ENCODE measurements at regions not wholly inside any gene's neighbourhood (a gene's known extent, or its start where the extent isn't known, plus 50 kb on each side); places are given as distances from the start of the nearest gene placed in this dataset.

DNA sequence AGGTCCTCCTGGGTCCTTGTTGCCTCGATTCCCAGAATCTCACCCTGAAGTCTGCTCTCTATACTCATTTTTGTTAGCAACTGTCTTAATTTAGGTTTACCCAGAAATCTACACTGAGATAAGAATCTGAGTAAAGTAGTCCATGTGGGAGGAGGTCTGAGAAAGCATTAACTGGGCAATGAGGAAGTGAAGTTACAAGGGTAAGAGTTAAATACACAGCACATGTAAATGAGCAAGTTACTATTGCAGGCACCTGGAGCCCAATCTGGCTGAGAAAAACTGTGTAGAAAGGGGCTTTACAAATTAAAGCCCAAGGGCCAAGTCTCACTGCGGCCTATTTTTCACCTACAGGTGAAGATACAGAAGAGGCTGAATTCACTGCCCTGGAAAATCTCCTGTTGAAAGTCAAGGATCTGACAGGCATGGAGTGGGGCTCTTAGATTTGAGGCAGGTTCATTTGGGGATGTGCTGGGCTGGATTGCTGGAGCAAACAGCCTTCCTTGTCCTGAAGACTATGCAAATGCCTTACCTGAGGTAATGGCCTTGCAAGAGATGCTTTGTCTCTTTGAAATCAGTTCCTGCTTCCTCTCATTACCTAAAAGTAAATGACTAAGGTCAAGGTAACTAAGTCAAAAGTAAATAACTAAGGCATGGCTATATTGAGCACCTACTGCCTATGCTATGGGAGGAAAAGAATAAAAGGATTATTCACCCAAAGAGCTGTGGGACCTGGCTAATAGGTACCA is 84.4 kb upstream of the DYNAP start:
- TF ChIP-seq, protein P1, sequence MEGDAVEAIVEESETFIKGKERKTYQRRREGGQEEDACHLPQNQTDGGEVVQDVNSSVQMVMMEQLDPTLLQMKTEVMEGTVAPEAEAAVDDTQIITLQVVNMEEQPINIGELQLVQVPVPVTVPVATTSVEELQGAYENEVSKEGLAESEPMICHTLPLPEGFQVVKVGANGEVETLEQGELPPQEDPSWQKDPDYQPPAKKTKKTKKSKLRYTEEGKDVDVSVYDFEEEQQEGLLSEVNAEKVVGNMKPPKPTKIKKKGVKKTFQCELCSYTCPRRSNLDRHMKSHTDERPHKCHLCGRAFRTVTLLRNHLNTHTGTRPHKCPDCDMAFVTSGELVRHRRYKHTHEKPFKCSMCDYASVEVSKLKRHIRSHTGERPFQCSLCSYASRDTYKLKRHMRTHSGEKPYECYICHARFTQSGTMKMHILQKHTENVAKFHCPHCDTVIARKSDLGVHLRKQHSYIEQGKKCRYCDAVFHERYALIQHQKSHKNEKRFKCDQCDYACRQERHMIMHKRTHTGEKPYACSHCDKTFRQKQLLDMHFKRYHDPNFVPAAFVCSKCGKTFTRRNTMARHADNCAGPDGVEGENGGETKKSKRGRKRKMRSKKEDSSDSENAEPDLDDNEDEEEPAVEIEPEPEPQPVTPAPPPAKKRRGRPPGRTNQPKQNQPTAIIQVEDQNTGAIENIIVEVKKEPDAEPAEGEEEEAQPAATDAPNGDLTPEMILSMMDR (IDR thresholded peaks at IDR 0.05; ENCODE audit: control insufficient read depth, insufficient read depth, low read depth, low read length, missing control alignments) = no peak
- H3K4me3 ChIP-seq (ENCODE audit: control insufficient read depth, low read depth, low read length) = no peak overlapping the region
- DNase-seq (ENCODE audit: low read depth) = no peak

DNA sequence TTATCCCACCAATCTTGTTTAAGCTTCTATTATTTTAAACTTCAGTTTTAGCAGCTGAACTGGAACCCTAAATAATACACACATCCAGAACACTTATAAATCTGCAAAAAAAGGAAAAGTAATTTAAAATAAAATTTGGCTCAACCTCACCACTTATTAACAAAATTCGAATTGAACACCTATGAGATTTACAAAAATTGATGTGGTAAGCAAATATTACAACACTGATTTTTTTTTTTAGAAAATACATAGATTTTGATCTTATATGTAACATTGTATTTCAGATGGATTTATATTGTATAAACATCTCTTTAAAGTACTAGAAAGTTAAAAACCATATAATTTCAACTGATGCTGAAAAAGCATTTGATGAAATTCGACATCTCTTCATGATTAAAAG is 81.3 kb upstream of the DYNAP start:
- TF ChIP-seq, protein P1 (IDR thresholded peaks at IDR 0.05; ENCODE audit: control insufficient read depth, insufficient read depth, low read depth, low read length, missing control alignments) = no peak
- no peak overlapping the region for H3K4me3 ChIP-seq (ENCODE audit: control insufficient read depth, low read depth, low read length)
- no peak for DNase-seq (ENCODE audit: low read depth)

DNA sequence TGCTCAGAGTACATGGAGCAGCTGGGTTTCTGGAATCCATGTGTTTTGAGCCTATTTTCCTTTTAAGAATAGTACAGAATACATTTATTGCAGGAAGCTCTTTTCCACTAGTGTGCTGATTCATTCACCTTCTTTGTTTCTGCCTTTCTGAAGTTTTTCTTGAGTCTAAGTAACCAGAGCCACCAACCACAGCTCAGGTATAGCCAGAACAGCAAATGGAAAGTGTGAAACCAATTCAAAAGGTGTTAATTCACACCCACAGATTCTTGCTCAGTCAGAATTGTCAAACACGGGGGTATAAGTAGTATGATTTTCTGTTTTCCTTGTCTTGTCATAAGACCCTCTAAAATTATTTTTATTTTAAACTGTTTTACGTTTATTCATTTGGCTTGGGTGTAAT is 75.9 kb upstream of the DYNAP start:
- no peak for DNase-seq (ENCODE audit: low read depth)
- H3K4me3 ChIP-seq (ENCODE audit: control insufficient read depth, low read depth, low read length) = no peak overlapping the region
- TF ChIP-seq, protein P1 (IDR thresholded peaks at IDR 0.05; ENCODE audit: control insufficient read depth, insufficient read depth, low read depth, low read length, missing control alignments) = no peak

DNA sequence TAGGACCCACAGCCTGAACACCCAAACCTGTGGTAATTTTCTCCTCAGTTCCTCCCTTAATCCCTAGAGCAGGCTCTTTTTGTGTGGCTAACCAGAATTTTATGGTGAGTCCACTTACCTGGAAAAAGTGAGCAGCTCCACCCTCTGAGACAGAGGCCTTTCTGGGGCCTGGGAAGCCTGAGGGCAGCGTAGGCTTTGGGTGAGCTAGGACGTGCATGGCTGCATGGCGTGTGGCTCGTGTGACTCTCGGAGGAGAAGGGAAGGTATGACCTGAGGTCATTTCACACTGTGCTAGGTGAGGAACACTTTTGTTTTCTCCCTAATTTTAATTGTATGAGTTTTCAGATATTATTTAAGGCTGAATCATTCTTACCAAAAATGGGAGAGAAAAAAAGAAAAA is 73.5 kb upstream of the DYNAP start:
- TF ChIP-seq, protein P1 (IDR thresholded peaks at IDR 0.05; ENCODE audit: control insufficient read depth, insufficient read depth, low read depth, low read length, missing control alignments) = no peak
- DNase-seq (ENCODE audit: low read depth) = no peak
- H3K4me3 ChIP-seq (ENCODE audit: control insufficient read depth, low read depth, low read length) = no peak overlapping the region

DNA sequence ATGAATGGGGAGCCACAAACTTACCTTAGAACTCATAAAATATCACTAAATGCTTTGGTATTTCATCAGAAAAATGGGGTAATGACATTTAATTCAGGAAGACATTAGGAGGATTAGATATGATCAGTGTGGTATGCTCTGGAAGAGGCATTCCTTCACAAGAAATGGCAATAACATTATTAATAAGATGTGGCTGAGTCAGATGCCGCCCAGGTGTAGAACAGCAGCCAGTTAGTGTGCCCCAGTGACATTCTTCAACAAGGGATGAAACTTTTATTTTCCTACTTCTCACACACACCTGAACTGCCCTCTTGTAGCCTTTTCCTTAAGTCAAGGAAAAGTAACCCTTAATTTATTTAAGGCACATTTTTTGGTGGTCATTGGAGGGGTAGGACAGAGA is 69.2 kb upstream of the DYNAP start:
- DNase-seq (ENCODE audit: low read depth) = no peak
- H3K4me3 ChIP-seq (ENCODE audit: control insufficient read depth, low read depth, low read length) = no peak overlapping the region
- TF ChIP-seq, protein P1 (IDR thresholded peaks at IDR 0.05; ENCODE audit: control insufficient read depth, insufficient read depth, low read depth, low read length, missing control alignments) = no peak

DNA sequence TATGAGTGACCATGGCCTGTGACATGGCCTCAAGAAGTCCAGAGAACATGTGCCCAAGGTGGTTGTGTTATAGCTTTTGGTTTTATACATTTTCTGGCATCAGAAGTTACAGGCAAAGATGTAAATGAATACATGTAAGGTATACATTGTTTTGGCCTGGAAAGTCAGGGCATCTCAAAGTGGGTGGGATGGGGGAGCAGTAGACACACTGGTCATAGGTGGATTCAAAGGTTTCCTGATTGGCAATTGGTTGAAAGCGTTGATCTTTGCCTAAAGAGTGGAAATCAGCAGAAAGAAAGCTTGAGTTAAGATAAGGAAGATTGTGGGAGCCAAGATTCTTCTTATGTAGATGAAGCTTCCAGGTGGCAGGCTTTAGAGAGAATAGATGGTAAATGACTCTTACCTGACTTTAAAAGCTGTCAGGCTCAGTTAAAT is 62.1 kb upstream of the DYNAP start:
- no peak for DNase-seq (ENCODE audit: low read depth)
- H3K4me3 ChIP-seq (ENCODE audit: control insufficient read depth, low read depth, low read length) = no peak overlapping the region
- TF ChIP-seq, protein P1 (IDR thresholded peaks at IDR 0.05; ENCODE audit: control insufficient read depth, insufficient read depth, low read depth, low read length, missing control alignments) = no peak
